Forelimb muscle (tissue), 1 donor: ENCODE measurements at regions not wholly inside any gene's neighbourhood (a gene's known extent, or its start where the extent isn't known, plus 50 kb on each side); places are given as distances from the start of the nearest gene placed in this dataset.

Source experiments
- DNase-seq: peaks from one replicate; pipeline ENCODE4 v3.0.0-alpha.2; 2013; ENCODE audit warnings: low read depth

DNA sequence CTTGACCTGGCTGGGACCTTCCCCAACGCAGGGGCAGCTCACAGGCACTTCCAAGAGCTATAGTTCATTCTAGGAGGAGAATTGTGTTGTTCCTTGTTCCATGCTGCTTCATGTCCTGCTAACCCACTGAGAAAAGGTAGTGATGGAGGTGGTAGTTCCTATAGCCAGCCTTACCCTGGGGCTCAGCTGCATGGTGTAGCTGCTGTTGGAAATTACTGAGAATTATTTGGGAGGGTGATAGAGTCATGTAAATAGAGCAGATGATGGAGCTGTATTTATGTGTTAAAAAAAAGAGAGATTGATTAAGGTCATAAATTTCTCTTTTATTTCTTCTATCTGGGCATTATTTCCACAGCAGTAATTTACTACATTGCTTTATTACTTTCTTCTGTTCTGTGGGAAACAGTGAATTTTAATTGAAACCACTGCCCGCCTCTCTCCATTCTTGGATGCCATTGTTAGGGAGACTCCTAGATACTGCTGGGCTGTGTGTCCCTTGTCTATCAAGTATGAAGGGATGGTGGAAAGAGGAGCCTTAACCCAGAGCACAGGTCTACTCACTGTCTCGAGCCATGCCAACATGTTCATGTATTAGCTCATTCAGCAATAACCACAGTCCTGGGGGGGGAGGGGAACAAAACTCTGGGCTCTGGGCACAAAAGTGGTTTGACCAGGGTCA, 309.2 kb downstream of the FAT3 start:
- DNase-seq = no peak

DNA sequence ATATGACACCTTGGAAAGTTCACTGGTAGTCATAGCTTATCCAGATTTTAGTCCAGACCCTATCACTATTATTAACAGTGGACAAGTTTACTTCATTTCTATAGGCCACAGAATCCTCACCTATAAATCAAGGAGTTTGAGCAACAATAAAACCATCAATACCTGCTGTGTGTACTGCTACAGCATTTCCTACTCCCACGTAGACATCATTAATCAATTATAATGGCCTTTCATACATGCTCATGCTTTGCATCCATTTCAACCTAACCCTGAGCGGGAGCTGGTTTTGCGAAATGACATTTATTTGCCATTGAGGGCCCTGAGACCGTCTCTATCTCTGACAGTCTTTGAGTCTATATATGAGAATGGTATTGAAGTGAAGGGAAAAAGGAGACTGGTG, 312.3 kb downstream of the FAT3 start:
- no peak for DNase-seq

DNA sequence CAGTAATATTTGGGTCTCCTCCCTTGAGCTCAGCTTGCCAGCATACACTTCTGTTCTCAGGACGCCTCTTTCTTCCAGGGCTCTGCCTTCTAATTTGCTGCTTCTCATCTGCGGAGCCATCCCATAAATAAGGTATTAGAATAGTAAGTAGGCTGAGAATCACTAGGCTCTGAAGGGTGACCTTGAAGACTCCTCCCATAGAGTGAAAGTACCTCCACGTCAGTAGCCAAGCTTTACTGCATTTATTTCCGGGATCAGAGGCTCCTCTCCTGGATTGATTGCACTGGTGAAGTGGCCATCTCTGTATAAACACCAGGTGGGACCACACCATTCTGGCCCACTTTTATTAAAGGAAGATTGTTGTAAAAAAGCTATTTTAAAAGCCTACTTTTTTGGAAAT, 315.5 kb downstream of the FAT3 start:
- no peak for DNase-seq

DNA sequence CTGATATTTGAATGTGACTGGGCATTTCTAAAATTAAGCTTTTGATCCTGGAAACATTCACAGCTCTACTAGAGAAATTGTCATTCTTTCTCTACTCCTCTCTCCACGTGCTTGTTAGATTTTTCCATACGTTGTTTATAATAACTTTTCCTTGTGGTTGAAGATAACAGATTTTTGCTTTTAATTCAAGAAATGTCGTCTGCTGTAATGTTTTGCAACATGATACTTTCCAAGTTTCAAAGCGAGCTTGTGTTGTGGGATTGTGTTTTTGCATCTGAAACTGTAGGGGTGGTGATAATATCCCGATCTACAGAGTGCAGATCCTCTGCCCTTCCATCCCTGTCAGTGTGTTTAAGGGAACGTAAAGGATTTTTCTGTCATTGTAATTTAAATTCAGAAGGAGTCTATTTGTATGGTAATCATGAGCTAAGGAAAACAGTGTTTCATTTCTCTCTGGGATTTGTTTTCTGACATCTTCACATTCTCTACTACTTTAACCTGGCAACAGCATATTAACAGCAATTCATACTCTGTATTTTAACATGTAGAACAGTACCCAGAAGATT, 321.4 kb downstream of the FAT3 start:
- no peak for DNase-seq

DNA sequence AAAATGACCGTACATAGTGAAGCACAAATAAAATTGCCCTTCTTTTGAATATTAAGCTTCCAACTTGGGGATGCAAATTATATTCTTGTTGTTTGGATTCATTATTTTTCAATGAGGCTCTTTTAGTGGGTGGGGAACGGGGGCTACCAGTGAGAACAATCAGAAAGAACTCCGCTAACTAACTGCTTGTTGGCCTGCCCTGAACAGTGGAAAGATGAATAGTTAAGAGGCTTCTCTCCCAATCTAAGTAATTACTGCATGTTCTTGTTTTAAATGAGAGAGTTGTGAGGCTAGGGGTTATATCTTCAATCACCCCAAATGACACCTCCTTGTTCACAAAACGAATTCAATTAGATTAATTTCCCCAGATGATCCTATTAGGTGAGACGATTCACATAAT, 322.0 kb downstream of the FAT3 start:
- no peak for DNase-seq

DNA sequence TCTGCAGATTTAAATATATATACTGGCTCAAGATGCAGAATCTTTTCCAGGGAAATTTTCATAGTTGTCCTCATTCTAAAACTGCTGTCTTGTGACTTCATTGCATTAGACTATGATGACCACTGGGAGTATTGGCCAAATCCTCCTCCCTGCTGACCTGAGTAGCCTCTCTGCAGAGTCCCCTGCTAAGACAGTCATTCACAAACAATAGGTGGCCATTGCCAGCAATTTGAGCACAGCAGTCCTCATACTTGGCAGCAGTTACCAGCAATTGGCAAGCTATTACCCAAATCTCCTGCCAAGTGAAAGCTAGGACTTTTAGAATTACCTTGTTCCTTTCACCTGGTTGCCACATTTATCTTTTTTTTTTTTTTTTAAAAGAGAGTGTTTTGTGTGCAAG, 325.8 kb downstream of the FAT3 start:
- no peak for DNase-seq

DNA sequence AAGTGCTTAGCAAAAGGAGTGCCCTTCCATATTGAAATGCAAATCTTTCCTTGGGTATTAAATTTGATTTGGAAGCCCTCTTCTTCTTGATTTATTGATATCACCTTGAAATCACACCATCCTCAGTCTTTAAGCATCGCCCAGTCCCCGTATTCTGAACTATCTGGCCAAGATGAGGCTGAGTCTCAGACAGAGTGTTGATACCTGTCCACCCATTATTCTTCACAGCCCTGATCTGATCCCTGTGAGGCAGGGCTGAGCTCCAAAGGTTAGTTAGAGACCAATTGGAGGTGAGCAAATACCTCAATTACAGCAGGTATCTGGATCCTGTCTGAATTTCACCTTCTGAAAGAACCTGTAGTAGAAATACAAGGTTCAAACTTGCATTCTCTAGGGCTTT, 326.3 kb downstream of the FAT3 start:
- DNase-seq = no peak

DNA sequence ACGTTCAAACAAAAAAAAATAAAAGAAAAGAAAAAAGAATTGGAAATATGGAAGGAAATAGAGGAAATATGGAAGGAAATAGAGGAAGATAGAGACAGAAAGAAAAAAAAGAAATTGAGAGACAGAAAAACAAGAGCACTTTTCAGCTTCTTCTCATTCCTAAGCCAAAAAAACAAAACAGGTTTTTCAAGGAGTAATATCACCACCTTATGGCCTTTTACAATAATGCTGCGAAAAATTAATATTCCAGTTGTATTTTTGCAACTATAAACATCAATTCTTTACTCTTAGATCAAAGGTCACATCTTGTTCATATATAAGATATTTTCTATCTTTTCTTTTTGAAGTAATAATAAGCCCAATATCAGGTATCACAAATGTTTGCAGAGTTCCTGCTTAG, 328.3 kb downstream of the FAT3 start:
- DNase-seq = no peak

DNA sequence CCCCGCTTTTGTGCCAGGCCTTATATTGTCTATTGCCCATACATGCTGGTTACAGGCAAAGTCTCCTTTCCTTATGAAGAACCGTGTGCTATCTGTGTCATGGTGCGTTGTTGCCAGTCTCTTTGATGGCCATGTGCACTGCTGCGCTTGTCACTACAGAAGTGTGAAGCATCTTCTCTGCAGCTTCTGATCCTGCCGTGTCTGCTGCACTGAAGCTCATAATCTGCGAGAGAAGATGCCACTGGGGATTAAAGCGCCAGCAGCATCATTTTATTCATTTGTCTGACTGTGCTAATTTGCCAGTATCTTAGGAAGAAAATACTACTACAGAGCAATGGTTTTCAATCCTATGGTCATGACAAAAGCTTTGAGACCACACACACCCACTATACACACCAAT, 330.1 kb downstream of the FAT3 start:
- no peak for DNase-seq

DNA sequence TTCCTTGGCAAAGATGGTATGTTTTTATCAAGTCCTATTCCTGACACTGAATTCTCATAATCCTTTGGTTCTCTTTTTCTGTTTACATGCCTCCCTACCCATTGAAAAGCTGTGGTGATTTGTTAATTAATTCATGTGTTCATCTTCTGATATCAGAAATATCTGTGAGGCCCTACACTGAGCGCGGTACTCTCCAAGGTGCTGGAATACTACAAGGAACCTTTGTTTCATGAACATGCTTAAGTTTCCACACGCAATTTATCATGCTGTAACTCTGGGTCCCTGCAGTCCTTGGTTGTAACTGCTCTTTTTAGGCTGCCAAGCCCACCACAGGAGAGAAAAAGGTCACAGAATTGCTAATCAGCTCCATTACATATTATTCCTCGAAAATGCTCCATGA, 331.8 kb downstream of the FAT3 start:
- DNase-seq = peak; percentile 6

DNA sequence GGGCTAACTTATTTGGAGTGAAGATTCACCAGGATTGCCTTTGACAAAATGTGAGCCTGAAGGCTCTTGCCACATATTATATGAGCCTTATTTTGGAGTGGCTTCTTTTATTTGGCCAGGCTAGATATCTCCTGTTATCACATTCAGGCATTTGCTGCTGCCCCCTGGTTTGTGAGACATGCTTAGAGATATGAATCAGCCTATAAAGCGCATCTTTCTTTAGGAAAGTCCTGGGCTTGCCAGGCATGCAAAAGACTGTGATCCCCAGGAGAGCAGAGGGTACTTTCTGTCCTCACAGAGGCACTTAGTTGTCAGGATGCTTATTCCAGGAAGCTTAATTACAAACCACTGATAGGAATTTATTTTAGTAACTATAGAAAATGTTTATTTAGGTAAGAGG, 333.3 kb downstream of the FAT3 start:
- no peak for DNase-seq

DNA sequence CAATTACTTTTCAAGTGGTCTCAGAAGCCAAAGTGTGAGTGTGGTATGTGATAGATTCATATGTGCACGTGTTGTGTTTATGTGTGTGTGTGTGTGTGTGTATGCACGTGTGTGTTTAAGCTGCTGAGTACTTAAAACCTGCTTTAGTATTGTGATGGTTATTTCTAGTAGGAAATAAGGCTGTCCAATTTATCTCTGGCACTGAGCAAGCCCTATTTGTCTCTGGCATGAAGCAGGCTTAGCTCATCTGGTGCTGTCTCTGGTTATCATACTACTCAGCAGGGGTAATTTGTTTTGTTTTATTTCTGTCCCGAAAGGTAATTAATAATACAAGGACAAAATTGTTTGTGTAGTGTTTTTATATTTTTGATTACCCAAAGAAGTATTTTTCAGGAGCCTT, 333.7 kb downstream of the FAT3 start:
- no peak for DNase-seq

DNA sequence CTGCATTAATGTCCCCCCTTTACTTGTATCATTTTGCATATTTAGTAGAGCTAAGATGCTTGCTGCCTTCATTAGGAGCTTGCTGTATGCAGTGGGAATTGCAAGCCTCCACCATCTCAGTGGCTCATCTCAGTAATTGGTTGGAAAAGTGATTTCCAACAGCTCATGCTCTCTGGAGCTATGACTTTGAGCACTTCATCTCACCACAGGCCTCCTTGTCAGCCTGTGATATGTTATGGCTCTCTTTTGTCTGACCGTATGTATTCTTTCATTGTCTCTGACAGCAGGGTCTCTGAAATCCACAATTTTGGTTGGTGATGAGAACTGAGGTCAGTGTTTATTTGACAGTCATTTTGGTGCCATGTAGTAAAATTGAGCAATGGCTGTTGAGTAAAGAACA, 345.1 kb downstream of the FAT3 start:
- DNase-seq = no peak

DNA sequence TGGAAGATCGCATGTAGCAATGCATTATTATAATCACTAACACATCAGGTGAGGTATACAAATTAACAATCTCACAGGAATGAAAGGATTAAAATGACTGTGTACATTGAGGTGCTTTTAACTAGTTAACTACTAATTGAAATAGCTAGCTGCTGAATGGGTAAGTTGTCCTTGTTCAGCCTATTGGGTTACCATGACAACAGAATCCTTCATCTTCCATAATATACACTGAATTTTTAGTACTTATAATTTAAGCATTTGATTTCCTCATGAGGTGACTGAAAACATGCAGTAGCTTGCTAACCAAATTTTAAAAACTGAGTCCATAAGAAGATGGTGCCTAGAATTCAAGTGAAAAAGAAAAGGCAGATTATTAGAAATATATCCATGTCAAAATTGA, 347.9 kb downstream of the FAT3 start:
- no peak for DNase-seq

DNA sequence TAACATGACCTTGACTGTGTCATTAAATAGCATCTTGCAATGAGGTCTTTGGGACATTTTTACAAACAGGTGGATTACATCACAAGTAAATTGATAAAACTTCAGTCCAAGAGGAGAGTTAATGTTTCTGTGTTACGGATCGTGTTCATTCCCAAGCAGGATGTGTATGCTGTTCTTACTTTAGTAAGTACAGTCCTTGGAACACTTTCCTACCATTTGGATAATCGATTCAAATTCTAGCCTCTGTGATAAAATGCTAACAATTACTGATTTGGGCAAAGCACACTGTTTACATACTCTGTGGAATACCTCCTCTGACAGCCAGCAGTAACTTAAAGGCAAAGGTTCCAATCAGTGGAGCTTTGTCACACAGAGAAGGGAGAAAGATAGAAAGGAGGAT, 351.7 kb downstream of the FAT3 start:
- no peak for DNase-seq

DNA sequence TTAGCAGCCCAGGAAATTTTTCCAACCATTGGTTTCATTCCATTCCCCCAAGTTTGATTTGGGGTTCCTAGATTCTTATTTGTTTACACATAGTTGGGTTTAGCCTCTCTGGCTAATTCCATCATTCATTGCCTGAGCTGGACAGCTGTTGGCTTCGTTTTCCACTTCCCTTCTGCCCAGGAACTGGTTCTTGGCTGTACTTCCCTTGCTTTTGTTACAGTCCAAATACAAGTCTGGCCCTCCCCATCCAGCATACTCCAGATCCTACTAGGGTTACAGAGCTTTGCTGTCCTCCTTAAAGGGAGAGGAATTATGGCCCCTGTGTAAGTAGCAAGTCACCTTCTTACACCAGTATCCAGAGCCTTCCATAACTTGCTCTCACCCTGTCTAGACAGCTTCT, 356.3 kb downstream of the FAT3 start:
- DNase-seq = no peak

DNA sequence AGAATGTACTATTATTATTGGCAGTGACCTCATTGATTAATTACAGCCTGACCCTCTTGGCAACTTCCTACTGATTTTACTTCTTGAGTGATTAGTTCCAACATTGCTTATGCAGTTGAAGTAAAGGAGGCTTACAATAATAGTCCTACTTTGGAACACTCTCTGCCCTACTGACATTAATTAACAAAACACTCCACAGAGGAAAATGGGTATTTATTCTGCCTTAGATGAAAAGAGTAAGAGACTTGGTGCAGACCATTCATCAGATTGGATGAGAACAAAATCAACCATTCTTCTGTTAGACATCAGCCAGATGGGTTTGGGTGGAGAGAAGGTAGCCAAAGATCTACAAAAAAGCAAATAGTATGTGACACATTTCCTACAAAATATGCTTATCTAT, 363.8 kb downstream of the FAT3 start:
- DNase-seq = no peak

DNA sequence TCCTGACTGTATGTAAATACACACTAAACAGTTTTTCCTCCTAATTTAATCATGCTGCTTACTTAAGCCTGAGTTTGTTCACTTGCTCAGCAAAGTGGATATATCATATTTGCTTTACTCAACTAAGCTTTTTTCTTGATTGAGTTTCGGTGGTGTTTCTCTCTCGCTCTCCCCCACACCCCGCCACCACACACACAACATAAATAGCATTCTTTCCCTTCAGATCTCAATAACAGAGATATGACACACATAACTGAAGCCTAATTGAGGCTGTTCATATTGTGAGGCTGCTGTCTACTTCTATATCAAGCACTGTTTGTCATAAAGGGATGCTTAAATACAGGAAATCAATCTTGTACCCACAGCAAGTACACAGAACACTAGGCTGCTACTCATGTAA, 364.9 kb downstream of the FAT3 start:
- DNase-seq = no peak

DNA sequence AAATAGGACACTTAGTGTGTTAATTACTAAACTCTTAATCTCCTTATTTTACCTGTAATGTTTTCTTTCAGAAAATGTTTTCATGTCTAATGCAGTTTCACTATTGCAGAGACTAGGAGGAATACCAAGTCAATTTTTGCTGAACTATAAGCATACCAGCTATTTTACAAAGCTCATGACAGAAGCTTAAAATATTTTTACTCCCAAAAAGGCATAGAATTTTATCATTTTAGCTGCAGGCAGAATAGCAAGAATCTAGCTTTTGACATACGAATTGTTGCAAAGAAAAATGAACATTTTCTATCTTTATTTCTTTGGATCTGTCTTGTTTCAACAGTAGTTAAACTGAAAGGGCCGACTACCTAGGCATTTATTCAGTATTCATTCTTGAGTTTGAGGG, 366.9 kb downstream of the FAT3 start:
- DNase-seq = no peak

DNA sequence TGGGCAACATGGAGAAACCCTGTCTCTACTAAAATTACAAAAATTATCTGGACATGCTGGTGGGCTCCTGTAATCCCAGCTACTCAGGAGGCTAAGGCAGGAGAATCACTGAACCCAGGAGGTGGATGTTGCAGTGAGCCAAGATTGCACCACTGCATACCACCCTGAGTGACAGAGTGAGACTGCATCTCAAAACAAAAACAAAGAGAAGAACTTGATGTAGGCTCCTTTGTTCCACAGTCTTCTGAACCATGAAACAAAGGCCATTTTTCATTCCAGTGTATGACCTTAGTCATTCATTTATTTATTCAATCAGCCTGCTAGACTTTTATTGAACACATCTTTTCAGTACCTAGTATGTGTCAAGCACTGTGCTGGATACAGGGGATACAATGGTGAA, 369.6 kb downstream of the FAT3 start:
- DNase-seq = no peak

DNA sequence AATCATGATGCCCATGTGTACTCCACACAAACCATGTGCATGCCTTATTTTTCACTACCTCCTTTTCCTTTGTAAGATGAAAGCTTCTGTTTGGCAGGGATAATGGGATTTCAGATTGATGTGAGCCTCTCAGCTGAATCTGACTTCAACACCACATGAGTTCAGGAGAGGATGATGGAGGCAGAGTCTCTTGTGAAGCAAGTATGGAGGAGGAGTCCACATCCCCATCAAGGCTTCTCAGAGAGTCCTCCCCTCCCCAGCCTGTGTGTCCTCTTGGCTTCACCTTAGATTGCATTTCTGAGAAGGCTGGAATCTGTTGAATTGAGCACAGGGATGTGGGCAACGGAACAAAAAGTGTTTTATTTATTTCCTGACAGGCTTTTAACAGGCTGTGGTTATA, 370.4 kb downstream of the FAT3 start:
- no peak for DNase-seq

DNA sequence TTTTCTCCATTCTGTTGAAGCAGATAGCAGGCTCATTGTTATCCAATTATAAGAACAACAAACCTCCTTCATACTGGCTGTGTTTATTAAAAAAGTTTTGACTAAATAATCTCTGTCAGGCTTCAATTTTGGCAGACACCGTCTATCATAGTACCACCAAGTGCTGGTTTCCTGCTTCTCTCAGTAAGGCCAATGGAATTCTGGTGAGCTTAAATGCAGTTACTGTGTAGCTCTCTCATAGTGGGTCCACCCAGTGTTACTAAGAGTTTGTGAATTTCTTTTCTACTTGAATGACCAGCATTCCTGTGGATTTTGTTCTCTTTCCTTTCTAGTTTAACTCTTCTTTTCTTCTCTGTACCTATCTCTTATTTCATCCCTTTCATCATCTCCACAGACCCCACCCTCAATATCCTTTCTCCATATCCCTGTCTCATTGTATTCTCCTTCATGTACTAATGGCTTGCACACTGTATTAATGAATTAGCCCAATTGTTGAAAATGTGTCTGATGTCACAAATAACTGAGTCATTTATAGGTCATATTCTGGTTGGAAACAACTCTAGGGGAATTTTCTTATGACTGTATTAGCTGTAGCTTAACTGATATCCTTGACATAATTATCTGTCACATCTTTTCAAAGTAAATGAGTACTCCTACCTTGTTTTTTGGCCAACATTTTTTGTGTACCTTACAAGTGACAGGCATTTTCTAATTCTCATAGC, 372.1 kb downstream of the FAT3 start:
- no peak for DNase-seq

DNA sequence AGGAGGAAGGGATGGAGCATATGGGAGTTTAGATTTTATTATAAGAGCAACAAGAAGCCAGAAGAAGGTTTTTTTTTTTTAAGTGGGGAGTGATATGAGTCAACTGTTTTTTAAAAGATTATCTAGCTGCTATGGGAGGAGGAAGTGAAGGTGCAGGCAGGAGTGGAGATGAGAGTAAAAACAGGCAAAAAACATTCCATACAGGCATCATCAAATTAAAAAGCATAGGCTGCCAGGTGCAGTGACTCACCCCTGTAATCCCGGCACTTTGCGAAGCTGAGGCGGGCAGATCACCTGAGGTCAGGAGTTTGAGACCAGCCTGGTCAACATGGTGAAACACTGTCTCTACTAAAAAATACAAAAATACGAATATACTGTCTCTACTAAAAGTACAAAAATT, 368.4 kb upstream of the MTNR1B start:
- DNase-seq = no peak

DNA sequence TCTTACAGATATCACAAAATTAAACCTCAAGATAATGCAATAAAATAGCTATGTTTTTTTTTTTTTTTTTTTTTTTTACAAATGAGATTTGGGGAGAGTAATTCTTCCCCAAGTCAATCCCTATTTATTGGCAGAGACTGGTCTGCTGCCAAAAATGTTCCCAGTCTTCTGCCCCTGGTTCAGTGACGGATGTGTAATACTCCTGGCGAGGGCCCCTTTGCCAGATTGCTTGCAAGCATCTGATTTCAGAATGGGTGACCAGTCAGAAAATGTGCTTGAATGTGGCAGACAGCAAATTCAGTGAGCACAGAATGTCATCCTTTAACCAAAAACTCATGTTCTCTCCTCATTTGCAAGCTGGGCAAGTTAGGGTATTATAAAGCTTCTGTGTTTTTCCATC, 363.8 kb upstream of the MTNR1B start:
- no peak for DNase-seq
